ENCODE measurements at regions not wholly inside any gene's neighbourhood (a gene's known extent, or its start where the extent isn't known, plus 50 kb on each side); places are given as distances from the start of the nearest gene placed in this dataset.

GRCh38 chr1:218526198-218526580, 181.1 kb downstream of the TGFB2 start:
- DNase-seq (ENCODE audit: low spot score) = no peak

GRCh38 chr1:218527737-218528136, 182.6 kb downstream of the TGFB2 start:
- no peak for DNase-seq (ENCODE audit: low spot score)

- DNase-seq (ENCODE audit: low spot score) = no peak
Observed at GRCh38 chr1:218529646-218530300, 184.6 kb downstream of the TGFB2 start.

DNA sequence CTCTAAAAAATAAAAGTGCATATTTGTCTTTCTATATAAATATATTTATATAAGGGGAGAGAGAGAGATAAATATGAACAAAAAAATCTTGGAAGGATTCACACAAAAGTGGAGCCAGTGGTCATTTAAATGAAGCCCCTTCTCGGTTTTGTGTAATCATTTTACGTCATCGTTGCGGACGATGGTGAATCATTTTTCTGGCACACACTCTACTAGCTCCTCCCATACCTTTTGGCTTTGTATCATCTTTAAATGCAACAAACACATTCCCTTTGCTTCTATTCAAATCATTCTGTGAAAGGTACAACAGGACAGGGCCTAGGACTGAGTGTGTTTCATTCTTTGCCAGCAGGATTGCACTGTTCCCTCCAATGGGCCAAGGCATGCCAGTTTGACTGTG, 186.8 kb downstream of the TGFB2 start:
- no peak for DNase-seq (ENCODE audit: low spot score)

- DNase-seq (ENCODE audit: low spot score) = no peak
Observed at GRCh38 chr1:218536296-218536986, 191.3 kb downstream of the TGFB2 start.

DNA sequence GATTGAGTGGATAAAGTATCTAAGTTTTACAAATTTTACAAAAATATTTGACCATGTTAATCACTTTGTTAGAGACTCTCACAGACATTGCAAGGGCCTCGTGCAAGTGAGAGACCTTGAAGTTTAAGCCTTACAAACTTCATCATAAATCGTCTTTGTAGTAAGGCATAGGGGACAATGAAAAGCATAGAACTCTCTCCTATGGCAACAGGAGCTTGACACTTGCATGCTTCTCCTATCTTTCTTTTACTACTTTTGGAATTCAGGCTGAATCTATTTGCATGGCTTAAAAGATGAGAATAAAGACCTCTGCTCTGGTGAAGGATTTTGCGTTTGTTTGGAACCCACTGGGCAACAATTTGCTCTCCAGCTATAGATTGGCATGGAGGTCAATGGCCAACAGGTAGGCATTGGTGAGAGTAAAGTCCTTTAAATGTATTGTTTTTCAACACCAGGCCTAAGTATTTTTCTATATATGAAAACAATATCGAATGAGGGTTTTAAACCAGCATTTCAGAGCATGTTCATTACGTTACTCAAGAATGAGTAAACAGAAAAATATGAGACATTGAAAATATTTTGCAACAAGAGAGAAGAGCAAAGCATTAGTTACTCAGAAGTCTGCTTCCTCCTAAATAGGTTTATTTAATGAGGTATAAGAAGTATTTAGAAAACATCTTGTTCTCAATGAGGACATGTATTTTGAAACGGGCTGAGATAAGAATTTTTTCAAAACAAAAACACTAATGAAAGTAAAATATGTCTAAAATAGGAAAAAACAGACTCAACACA, 192.2 kb downstream of the TGFB2 start:
- DNase-seq (ENCODE audit: low spot score) = no peak

GRCh38 chr1:218538341-218538740, 193.2 kb downstream of the TGFB2 start:
- no peak for DNase-seq (ENCODE audit: low spot score)

DNA sequence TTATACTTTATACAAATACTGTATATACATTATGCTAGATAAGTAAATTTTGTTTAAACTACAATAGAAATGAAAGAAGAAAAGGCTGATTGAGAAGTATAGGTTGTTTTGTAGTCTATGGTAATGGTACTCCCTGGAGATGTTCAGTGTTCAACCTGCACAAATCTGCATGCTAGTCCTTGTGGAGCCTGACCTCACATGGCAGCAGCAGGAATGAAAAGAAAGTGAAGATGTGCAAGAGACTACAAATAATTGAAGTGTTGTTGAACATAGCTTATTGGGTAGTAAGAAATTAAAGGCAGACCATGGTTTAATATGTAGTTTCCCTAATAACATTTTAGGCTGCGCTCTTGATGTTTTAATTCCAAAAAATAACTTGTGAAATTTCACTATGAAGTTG, 201.2 kb downstream of the TGFB2 start:
- no peak for DNase-seq (ENCODE audit: low spot score)

DNA sequence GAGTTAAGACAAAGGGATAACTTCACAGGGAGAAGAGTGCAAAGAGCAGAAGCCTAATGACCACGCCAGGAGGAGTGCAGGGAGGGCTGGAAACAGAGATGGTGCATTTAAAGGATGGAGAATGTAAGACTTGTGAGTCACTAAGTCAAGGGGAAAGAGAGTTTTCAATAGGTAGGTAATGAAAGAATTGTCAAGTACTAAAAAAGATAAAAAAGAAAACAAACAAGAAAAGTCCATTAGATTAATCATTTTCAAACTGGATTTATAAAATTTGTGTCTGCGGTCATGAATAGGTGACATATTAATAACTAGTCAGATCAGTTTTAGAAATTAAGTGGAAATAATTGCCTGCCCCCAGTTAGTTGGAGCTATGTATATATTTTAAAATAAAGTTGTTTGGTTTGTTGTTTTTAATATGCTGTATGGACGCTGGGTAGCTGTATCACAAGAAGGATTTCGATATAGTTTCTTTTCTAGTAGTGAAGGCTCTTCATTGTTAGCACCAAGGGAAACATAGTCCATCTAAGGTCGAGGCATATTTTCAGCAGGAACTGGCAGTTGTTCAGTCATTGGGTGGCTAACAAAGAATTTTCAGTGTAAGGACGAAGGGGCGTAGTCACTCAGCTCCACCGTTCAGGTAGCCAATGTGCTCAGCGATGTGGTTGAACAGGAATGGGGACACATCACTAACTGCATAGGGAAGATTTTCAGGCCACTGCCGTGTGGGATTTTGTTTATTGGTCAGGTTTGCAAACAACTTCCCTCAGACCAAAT, 203.0 kb downstream of the TGFB2 start:
- no peak for DNase-seq (ENCODE audit: low spot score)

GRCh38 chr1:218548764-218549163, 203.6 kb downstream of the TGFB2 start:
- DNase-seq (ENCODE audit: low spot score) = no peak

GRCh38 chr1:218553197-218553596, 208.1 kb downstream of the TGFB2 start:
- no peak for DNase-seq (ENCODE audit: low spot score)

- no peak for DNase-seq (ENCODE audit: low spot score)
Observed at GRCh38 chr1:218556016-218556415, 210.9 kb downstream of the TGFB2 start.

DNA sequence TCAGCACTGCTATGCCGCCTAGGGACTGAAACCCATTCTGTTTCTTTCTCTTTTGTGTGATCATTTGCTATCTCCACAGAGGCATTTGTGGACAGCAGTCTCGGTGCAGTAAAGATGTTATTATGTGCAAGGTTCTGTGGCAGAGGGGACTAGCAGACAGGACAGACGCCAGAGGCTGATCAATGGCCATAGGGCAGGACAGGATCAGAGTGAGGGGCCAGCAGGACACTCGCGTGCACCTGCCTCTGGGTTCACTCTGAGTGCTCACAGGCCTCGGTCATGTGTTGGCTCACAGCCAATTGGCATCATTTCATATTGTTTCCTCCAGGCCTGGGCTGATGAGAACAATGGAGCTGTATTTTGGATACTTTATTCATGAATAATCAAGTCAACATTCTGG, 212.6 kb downstream of the TGFB2 start:
- peak; percentile 80 for DNase-seq (ENCODE audit: low spot score)

DNA sequence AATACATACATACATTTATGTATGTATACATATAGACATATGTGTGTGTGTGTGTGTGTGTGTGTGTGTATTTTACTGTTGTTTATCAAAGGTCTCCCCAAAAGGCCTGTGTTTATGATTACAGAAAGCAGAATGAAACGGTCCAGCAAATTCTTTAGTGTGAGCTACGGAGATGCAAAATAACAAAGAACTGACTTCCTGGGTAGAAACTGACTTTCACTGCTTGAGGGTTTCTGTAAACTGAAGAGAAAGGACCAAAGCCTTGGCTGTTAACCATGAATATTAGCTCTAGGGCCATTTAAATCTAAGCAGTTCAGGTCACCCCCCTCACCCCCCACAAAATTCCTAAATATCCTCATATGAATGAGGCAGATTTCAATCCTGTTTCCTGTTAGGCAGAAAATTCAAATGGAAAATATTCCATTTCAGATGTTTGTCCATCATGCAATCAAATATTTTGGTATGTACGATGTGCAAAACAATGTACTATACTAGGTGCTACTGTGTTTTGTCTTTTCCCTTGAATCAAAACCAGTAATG, 213.2 kb downstream of the TGFB2 start:
- DNase-seq (ENCODE audit: low spot score) = no peak

DNA sequence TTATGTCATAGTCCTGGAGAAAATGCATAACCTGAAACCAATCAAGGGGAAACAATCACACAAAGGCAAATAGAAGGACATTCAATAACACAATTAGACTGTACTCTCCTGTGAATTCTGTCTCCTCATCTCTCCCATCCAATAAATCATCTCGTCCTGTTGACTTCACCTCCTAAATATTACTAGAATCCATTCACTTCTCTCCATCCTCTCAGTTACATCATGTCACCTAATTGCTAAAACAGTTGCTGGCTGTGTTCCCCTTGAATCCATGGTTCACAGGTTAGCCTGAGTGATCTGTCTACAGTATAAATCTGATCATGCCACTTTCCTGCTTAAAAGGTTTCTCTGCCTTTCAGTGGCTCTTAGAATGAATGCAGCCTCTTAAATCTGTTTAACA, 220.2 kb downstream of the TGFB2 start:
- no peak for DNase-seq (ENCODE audit: low spot score)

DNA sequence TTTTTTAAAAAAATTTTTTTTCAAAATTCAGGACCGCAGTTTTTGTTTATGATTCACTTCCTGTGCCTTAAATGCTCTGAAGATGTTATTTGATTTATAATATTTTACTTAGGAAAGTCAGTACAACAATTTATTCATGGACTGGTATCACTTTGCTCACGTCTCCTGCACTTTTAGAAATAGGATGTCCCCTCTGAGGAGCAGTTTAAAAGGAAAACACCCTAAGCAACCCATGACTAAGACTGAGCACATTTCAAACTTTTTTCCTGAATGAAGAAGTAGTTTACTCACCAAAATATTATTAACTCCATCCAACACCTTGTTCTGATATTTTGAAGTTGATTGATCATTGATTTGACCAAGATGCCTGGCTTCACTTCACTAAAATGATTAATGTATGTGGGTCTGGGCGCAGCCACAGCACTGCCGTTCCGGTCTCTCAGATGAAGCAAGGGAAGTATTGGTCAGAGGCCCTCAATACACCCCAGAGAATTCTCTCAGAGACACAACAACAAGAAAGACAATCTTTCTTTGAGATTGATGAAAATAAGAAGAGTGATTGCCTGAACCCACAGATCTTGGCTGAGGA, 223.9 kb downstream of the TGFB2 start:
- no peak for DNase-seq (ENCODE audit: low spot score)

DNA sequence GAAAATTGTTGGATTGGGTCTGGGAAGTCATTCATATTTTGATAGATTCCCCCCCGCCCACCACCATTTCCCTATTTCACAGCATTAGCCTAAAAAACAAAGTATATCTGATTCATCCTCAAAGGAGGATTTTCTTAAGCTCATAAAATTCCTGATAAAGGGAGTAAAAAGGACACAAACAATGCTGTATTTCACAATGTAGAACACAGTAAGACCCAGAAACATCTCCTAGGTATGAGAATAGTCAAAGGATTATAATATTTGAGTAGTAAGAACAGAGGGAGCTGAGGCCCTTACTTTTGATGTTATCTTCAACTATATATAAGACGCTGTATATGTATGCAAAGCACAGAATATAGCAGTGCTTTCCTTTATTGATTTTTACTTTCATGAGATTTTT, 225.3 kb downstream of the TGFB2 start:
- no peak for DNase-seq (ENCODE audit: low spot score)

DNA sequence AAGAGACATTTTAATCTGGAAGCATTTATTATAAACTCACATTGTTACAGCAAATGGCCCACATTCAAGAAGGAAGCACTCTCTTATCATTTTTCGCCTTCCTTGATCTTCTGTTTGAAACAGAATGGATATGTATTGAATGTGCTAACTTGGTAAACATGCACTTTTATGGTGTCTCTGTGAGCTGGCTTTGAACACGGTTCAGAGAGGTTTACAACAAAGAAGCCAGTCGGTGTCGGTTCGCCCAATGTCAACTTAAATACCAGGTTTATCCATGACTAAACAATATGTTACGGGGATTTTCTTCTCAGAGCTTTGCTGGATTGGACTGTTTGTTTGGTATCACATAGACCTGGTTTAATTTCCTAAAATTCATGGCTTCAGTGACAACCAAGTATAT, 226.4 kb downstream of the TGFB2 start:
- no peak for DNase-seq (ENCODE audit: low spot score)

GRCh38 chr1:218572050-218572449, 226.9 kb downstream of the TGFB2 start:
- no peak for DNase-seq (ENCODE audit: low spot score)

DNA sequence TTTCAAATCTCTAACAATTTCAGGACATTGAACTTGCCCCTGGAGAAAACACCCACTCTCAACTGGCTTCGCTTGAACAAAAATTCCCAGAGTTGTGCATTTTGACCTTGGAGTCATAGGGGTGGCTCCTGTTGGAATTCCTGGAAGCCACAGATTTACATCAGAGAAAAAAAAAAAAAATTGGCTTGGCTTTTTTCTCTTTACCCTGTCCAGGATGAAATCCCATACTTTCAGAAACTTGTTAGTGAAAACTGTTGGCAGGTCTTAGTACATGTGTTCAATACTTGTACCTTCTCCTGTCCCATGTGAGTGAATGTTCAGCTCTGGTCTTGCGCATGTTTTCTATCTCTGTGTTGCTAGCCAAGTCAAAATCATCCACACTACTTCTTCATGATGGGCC, 228.8 kb downstream of the TGFB2 start:
- DNase-seq (ENCODE audit: low spot score) = no peak

DNA sequence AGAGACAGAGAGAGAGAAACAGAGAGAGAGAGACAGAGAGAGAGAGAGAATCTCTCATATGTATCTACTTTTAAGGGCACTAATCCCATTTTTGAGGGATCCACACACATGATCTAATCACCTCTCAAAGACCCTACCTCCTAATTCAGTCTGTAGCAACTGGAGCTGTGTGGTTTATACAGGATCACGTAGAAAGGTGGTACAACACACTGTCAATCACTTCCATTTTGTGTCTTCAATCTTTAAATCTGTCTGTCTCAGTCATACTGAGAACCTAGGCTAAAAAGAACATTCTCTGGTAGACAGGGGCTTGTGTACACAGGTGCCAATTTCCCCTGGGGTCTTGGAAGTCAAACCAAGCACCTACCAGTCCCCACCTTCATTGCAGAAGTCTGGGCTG, 229.9 kb downstream of the TGFB2 start:
- DNase-seq (ENCODE audit: low spot score) = no peak

DNA sequence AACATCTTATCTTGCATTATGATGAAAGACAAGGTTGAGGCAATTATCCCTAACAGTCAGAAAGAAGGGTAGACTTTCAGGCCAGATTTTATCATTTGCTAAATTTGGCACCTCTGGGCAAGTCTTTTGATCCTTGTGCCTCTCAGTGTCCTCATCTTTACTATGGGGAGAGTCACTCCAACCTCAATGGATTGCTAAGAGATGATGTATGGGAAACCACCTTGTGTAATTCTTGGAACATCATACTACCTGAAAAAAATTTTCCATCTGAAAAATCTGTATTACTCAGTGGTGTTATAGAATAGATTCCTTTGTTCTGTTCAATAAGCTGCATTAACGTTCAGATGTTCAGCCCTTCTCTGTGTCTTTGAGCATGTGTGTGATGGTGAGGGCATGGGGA, 230.7 kb downstream of the TGFB2 start:
- DNase-seq (ENCODE audit: low spot score) = no peak
